GM12878 (cell line): ENCODE measurements at regions not wholly inside any gene's neighbourhood (a gene's known extent, or its start where the extent isn't known, plus 50 kb on each side); places are given as distances from the start of the nearest gene placed in this dataset.

ENCODE experiments used
- ATAC-seq: fragments of 200-7000 bp; cut with Tn5 transposase; 3 replicates; pipeline ENCODE4 v1.9.1; 2020; ENCODE audit warnings: mild to moderate bottlenecking, moderate library complexity
- BruUV-seq: library from RNA; stranded (reverse); fragments of 400-500 nt; replicated peaks from 2 replicates; lab custom pipeline; 2021; lab: Mats Ljungman, UMichigan
- CTCF ChIA-PET: fragments of 300-600 bp; sonication (Branson Sonifier 250); formaldehyde crosslinking; extraction: SDS; loops from one replicate; lab custom pipeline; 2021; ENCODE audit warnings: inconsistent platforms; lab: Yijun Ruan, JAX
- POLR2A ChIA-PET: fragments of 350-600 bp; formaldehyde crosslinking; extraction: SDS; loops from one replicate; lab custom pipeline; 2021; ENCODE audit warnings: inconsistent platforms; lab: Charles Lee
- RAD21 ChIA-PET: fragments of 300-600 bp; sonication (Branson Sonifier 250); formaldehyde crosslinking; loops from one replicate; lab custom pipeline; 2023; ENCODE audit warnings: antibody characterized with exemption; ENCODE audit not compliant: unreplicated experiment; lab: Charles Lee
- SMC1A ChIA-PET: fragments of 300-600 bp; sonication (Branson Sonifier 250); formaldehyde crosslinking; loops from one replicate; lab custom pipeline; 2023; ENCODE audit not compliant: unreplicated experiment, uncharacterized antibody; lab: Charles Lee
- DNase-seq: peaks from one replicate; pipeline ENCODE4 v3.0.0-alpha.2; 2011; ENCODE audit warnings: low read depth, low spot score
- FAIRE-seq: peaks from 3 replicates; lab custom pipeline; 2011; peaks lifted over from hg19 to GRCh38; lab: Jason Lieb, UNC
- H2AFZ ChIP-seq: 2 replicates; pipeline ENCODE4 v1.6.0; 2011; ENCODE audit warnings: low read depth, low read length, control low read depth; ENCODE audit not compliant: control insufficient read depth
- H3K27ac ChIP-seq: 2 replicates; pipeline ENCODE4 v1.5.1; 2011; ENCODE audit warnings: control low read depth; ENCODE audit not compliant: control insufficient read depth, insufficient read depth
- H3K27me3 ChIP-seq, 2 experiments: replicated peaks in 1 of 2; 2 replicates each; pipeline versions ENCODE4 v1.6.0 to v1.6.1; 2011; ENCODE audit warnings: low read length in 1 of 2; ENCODE audit not compliant: control insufficient read depth in 2 of 2, insufficient read depth in 2 of 2
- H3K36me3 ChIP-seq, 2 experiments: 2 replicates each; pipeline ENCODE4 v1.5.1; 2011; ENCODE audit warnings: low read length in 1 of 2; ENCODE audit not compliant: control insufficient read depth in 2 of 2, insufficient read depth in 2 of 2
- H3K4me1 ChIP-seq: 2 replicates; pipeline ENCODE4 v1.6.1; 2011; ENCODE audit warnings: mild to moderate bottlenecking, low read length, moderate library complexity, mixed read lengths; ENCODE audit not compliant: control insufficient read depth, insufficient read depth
- H3K4me2 ChIP-seq: 2 replicates; pipeline ENCODE4 v1.6.0; 2011; ENCODE audit warnings: control low read depth; ENCODE audit not compliant: control insufficient read depth, insufficient read depth
- H3K4me3 ChIP-seq: fragments of 200-600 bp; sonication (generic); 2 replicates; pipeline ENCODE4 v1.5.1; 2016
- H3K79me2 ChIP-seq: 2 replicates; pipeline ENCODE4 v1.6.0; 2011; ENCODE audit warnings: low read length; ENCODE audit not compliant: control insufficient read depth, insufficient read depth
- H3K9ac ChIP-seq: 2 replicates; pipeline ENCODE4 v1.8.0; 2011; ENCODE audit warnings: low read length, control low read depth, mixed read lengths; ENCODE audit not compliant: control insufficient read depth, insufficient read depth
- H3K9me3 ChIP-seq: replicated peaks from 3 replicates; pipeline ENCODE4 v1.5.1; 2011; ENCODE audit warnings: mild to moderate bottlenecking, low read length; ENCODE audit not compliant: control insufficient read depth, insufficient read depth
- H4K20me1 ChIP-seq: 2 replicates; pipeline ENCODE4 v1.6.0; 2011; ENCODE audit not compliant: control insufficient read depth, insufficient read depth
- BMI1 ChIP-seq: fragments of 450-650 bp; IDR thresholded peaks from 2 replicates; pipeline ENCODE4 v1.6.1; 2016; ENCODE audit warnings: mild to moderate bottlenecking, moderate library complexity, borderline replicate concordance
- BRCA1 ChIP-seq: IDR thresholded peaks from 2 replicates; pipeline ENCODE4 v1.6.1; 2011; ENCODE audit warnings: low read depth, low read length, improper control_type of control experiment
- E4F1 ChIP-seq: fragments of 450-650 bp; IDR thresholded peaks from 2 replicates; pipeline ENCODE4 v1.6.1; 2018; ENCODE audit warnings: borderline replicate concordance, mild to moderate bottlenecking; ENCODE audit not compliant: partially characterized antibody
- ESRRA ChIP-seq: IDR thresholded peaks from 2 replicates; pipeline ENCODE4 v1.6.1; 2012; ENCODE audit warnings: mild to moderate bottlenecking, low read length, improper control_type of control experiment
- FOXM1 ChIP-seq: IDR thresholded peaks from 2 replicates; pipeline ENCODE4 v1.6.1; 2012; ENCODE audit warnings: low read depth, mild to moderate bottlenecking, inconsistent platforms, low read length, moderate library complexity
- JUND ChIP-seq: IDR thresholded peaks from 2 replicates; pipeline ENCODE4 v1.6.1; 2012; ENCODE audit warnings: low read depth, mild to moderate bottlenecking, low read length, improper control_type of control experiment, moderate library complexity
- KDM1A ChIP-seq: fragments of 200-600 bp; sonication (generic); IDR thresholded peaks from 2 replicates; pipeline ENCODE4 v1.6.1; 2016; ENCODE audit warnings: borderline replicate concordance
- NR2C2 ChIP-seq: IDR thresholded peaks from 2 replicates; pipeline ENCODE4 v1.6.1; 2011; ENCODE audit warnings: borderline replicate concordance, low read depth; ENCODE audit not compliant: control insufficient read depth, insufficient read length
- POU2F2 ChIP-seq: IDR thresholded peaks from 3 replicates; pipeline ENCODE4 v1.6.1; 2011; ENCODE audit warnings: low read depth, mild to moderate bottlenecking, low read length, borderline replicate concordance
- SMAD5 ChIP-seq: IDR thresholded peaks from 2 replicates; pipeline ENCODE4 v1.6.1; 2016; ENCODE audit warnings: antibody characterized with exemption, low read depth
- YBX1 ChIP-seq: fragments of 450-650 bp; IDR thresholded peaks from 2 replicates; pipeline ENCODE4 v1.6.1; 2016; ENCODE audit warnings: antibody characterized with exemption
- ZBTB40 ChIP-seq: fragments of 450-650 bp; IDR thresholded peaks from 2 replicates; pipeline ENCODE4 v1.6.1; 2016; ENCODE audit warnings: mild to moderate bottlenecking, moderate library complexity, borderline replicate concordance
- ZNF592 ChIP-seq: fragments of 450-650 bp; IDR thresholded peaks from 2 replicates; pipeline ENCODE4 v1.6.1; 2017; ENCODE audit warnings: mild to moderate bottlenecking, moderate library complexity
- ZSCAN29 ChIP-seq: fragments of 450-650 bp; IDR thresholded peaks from 2 replicates; pipeline ENCODE4 v1.6.1; 2017; ENCODE audit warnings: mild to moderate bottlenecking, moderate library complexity
- WGBS: methylation state at CpG from one replicate; pipeline ENCODE4 v1.1.6; 2016; ENCODE audit warnings: low lambda C conversion rate; ENCODE audit not compliant: insufficient replicate concordance, insufficient coverage; ENCODE audit errors: missing lambda C conversion rate; 5-methylcytosine and 5-hydroxymethylcytosine counted together
- in situ Hi-C: fragments of 300-500 bp; cut with MboI; formaldehyde crosslinking; loops from 9 replicates; pipeline ENCODE4 v1.14.3; 2018; ENCODE audit warnings: mixed read lengths
- intact Hi-C: fragments of 100-400 bp; cut with micrococcal nuclease; formaldehyde crosslinking; loops from one replicate; pipeline ENCODE4 v1.14.2; 2022; ENCODE audit not compliant: unreplicated experiment

- no peak for TF ChIP-seq FOXM1
- TF ChIP-seq ZNF592: no peak
- TF ChIP-seq ZBTB40: no peak
- TF ChIP-seq JUND: no peak
Measured at GRCh38 chr2:65921116-65921515, 488.7 kb upstream of the SPRED2 start (continued).

GRCh38 chr2:65920659-65921058 is 488.3 kb upstream of the SPRED2 start:
- in situ Hi-C loops: no loop called here
- no peak for DNase-seq
- WGBS: 20% methylated on average over 6 of the region's 6 CpGs
- H3K27me3 ChIP-seq: no peaks in the 10 kb centered on the region; a peak in 1 of 4 replicates
- no peaks in the 10 kb centered on the region for H3K9me3 ChIP-seq
- no peaks in the 10 kb centered on the region for H3K36me3 ChIP-seq
- ATAC-seq: no peak
- no peaks in the 10 kb centered on the region for H3K79me2 ChIP-seq
- no peak overlapping the region for H2AFZ ChIP-seq
- intact Hi-C loops: no loop called here
- SMC1A ChIA-PET: no interaction called here
- CTCF ChIA-PET: no interaction called here
- no peak overlapping the region for H3K4me2 ChIP-seq
- no peak overlapping the region for H3K4me3 ChIP-seq
- H3K9ac ChIP-seq: no peak overlapping the region
- RAD21 ChIA-PET: no interaction called here
- no peak overlapping the region for H3K27ac ChIP-seq
- POLR2A ChIA-PET: no interaction called here
- H4K20me1 ChIP-seq: no peaks in the 10 kb centered on the region
- no TSS peak for BruUV-seq
- no peaks in the 10 kb centered on the region for H3K4me1 ChIP-seq
- no peak for FAIRE-seq
- TF ChIP-seq YBX1 (no peak), KDM1A (no peak), BRCA1 (no peak), BMI1 (no peak), POU2F2 (no peak), ZSCAN29 (no peak), SMAD5 (no peak), E4F1 (no peak), ESRRA (no peak), NR2C2 (no peak)
